GM19238 (cell line): ENCODE measurements at regions not wholly inside any gene's neighbourhood (a gene's known extent, or its start where the extent isn't known, plus 50 kb on each side); places are given as distances from the start of the nearest gene placed in this dataset.

Source experiments
- DNase-seq: peaks from one replicate; pipeline ENCODE4 v3.0.0; 2011; ENCODE audit warnings: low spot score; ENCODE audit not compliant: insufficient read length

GRCh38 chr17:34420254-34420766 is 57.3 kb upstream of the CCL1 start:
- DNase-seq = peak; percentile 72

DNA sequence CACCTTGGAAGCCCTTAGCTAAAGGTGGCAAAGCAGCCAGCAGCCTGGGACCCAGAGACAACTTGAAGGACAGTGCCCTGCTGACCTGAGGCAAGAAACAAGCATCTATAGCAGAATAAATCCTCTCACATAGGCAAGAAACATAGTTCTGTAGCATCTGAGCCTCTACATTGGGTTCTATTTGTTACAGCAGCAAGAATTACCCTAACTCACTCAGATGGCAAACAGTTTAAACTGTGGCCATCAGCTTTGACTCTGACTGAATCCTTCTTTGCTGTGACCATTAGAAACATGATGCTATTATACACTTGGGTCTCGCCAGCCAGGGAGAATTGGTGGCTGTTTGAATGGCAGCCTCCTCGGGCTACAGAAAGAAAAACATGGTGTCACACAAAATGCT is 53.1 kb upstream of the CCL1 start:
- DNase-seq = no peak

DNA sequence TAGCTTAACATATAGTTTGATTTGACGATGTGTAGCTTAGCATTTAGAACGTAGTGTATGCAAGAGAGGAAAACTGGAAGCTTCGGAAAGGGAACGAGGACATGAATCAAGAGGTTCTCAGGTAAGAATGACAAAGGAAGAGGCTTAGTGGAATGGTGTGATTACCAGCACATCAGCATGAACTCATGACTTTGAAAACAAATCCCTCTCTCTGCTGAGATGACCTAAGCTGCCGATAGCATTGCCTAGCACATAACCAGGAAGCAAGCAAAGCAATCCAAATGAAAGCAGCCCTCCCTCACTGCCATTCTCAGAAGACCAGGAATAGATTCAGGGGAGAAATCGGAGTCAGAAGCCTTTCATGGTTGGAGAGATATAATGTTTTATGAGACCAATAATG is 51.3 kb upstream of the CCL1 start:
- no peak for DNase-seq

DNA sequence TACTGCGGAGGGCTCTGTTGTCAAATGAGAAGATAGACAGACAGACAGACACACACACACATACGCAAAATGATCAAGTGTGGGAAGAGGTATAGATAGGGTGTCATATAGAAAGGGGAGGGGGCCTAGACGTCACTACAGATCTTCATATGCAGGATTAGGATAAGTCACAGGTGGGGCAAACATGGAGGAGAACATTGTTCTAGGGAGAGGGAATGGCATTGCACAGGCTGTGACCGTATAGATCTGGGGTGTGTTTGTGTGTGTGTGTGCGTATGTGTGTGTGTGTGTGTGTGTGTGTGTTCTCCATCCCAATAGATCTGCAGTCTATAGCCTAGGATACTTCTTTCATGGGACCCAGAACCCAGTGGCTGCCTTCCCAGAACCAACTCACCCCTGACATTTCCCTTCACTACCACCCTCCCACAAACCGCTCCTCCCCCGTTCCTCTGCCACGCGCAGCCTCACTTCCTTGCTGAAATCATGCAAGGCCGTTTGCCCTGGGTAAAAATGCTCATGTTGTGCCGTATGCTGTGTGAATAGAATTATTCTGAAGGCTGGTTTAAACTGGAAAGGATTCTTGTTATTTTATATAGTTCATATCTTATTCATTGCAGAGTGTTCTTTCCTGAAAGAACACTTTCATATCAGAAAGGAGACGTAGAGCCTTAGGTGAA is 50.5 kb upstream of the CCL1 start:
- no peak for DNase-seq

GRCh38 chr17:34412965-34413441 is 50.0 kb upstream of the CCL1 start:
- no peak for DNase-seq
